Stimulated activated CD8-positive, alpha-beta memory T cell treated with anti-CD3 and anti-CD28 coated beads, Interleukin-2, amount 100 ng/mL, for 48 hours (primary cell): ENCODE measurements at regions not wholly inside any gene's neighbourhood (a gene's known extent, or its start where the extent isn't known, plus 50 kb on each side); places are given as distances from the start of the nearest gene placed in this dataset.

Experiments
- DNase-seq, 2 donors: peaks; one replicate each; pipeline ENCODE4 v3.0.0-alpha.2; 2020; ENCODE audit warnings: low read depth in 2 of 2

DNA sequence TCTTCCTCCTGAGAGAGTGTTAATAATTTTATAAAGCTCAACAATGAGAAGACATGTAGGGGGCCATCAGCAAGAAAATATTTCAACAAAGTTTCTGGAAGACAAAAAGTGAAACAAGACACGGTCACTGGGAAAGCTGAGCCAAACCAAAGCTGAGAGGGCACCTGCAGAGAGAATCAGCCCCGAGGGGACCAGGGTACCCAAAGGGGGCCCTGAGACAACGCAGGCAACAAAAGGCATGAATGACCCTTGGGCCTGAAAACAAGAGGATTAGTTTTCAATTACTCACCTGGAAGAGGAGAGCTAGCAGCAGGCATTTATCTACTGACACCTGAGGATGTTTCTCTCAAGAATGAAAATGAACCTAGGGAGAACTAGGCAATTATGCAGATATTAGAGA is 461.2 kb upstream of the MGMT start:
- DNase-seq, result no peak

DNA sequence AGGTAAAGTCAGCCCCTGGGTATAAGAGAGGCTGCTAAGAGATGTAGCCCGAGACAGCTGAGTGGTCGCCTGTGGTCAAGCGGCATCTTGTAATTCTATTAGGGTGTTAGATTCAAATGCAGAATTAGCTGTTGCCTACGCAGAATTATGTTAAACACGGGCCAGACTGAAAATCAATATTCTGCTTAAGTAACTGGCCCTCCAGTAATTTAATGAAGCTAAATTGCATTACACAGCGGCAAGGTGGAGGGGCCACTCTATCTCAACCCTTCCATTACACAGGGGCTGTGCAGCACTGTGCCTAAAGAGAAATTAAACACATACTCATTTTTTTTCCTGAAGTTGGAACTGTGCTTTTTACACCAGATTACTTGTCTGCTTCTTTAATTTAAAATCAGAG is 448.5 kb upstream of the MGMT start:
- no peak for DNase-seq

DNA sequence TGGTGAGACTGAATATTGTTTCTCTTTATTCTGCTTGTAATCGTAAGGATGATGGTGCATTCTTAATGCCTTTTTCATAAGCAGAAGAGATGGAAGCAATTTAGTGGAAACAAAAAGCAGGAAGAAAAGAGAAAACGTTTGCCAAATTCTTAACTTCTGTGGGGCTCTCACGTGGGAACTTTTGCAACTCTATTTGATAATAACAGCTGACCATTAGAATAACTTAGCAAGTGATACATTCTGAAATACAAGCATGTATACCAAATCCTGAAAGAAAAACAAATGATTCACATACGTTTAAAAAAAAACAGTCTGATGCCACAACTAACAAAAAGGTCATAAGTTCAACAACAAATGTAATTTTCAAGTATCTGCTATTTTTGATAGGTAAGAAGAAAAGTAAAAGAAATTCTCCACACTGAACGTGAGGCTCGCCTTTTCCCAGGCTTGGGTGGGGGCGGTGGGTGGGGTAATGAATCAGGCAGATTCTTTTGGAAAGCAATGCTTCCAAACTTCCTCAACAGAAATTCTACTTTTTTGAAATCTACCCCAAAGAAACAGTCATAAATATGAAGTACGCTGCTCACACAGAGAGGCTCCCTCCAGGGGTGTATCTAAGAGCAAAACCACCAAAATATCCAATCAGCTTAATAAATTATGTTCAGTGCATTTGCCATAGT is 446.2 kb upstream of the MGMT start:
- DNase-seq, result no peak

DNA sequence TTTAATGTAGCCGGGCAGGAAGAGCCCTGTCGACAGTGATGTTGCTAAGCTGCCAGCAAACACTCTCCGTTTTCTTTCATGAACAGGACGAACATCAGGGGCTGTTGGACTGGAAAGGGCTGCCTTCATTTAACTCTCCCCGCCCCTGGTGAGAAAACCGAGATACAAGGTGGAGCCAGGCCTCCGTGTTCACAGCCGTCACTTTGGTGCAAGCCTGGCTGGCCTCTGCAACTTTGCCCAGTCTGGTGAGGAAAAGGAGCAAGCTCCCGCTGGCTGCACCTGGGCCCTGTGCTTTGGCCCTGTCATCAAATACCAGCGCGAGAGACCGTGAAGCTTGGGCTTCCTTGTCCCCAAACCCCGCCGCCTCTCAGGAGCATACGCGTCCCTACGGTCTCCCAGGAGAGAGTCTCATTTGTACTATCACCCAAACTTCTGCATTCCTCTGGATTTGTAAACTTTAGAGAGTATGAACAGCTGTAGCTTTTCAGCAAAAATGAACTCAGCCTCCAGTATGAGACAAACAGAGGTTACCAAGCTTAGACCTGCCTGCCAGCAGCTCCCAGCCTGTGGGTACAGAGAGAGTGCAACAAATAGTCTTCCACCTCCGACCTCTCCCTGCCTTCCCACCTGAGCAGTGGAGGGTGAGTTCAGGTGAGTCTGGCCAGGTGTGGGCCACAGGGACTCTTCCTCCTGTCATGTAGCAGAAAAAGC is 445.3 kb upstream of the MGMT start:
- no peak for DNase-seq

DNA sequence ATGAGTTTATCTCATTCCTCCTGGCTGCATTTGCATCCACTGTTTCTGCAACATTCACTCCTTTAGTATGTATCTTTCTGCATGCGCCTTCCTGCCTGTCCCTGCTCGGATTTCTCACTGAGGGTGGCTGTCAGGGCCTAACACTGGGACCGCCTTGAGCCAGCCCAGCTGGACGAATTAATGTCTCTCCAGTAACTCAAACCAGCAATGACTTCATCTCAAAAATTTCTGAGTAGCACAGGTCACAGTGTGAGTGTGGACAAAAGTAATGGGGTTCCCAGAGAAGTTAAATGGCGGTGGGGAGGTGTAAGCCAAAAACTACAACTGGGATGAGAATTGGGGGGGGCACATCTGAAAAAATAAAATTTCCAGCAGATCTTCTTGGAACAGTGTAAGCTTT is 444.0 kb upstream of the MGMT start:
- no peak for DNase-seq

DNA sequence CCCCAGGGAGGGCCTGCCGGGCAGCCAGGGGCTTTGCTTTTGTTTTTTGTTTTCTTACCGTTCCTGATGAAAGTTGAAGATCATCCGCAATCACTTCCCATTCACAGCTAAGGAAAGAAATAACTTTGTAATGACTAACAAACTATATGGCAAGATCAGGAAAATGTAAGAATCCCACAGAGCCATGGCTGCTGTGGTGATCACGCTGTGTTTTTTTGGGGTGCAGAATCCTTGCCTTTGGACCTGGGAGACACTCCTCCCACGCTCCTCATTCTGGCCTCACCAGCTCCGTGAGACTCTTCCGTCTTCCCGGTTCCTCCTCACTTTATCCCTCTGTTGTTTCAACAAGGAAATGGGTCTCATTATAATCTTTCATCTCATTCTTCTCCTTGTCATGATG is 443.0 kb upstream of the MGMT start:
- no peak for DNase-seq

DNA sequence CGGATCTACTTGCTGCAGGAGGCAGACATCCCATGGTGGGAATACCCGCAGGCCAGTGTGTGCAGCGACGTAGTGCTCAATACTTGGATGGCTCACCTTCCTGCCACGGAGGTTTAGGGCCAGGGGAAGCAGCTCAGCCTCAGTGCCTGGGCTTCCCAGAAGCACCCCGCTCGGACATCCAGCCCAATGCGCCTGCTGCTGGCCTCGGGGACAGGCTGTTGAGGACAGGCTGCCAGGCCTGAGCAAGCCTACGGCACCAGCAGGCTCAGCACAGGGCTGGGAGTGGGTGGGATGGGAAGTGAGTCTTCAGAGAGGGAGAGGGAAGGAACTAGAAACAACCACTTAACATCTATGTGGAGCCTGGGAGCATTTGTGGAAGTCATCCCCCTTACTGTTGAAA is 441.3 kb upstream of the MGMT start:
- DNase-seq, result no peak

DNA sequence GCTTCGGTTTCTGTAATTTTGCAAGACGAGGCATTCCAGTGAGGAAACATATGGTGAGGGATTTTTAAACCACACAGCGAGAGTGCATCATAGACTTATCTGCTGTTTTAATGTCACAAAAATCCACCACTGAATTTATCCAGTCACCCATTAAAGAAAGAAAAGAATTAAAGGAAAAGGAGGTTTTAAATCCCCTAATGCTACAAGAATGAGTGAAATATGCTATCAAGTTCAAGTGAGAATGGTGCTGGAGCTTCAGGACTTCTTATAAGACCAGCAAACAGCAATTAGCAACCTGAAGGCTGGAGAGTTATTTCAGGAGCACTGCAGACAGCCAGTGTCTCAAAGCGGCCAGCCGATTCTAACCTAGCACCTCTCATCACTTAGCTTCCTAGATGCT is 439.1 kb upstream of the MGMT start:
- DNase-seq, result no peak

DNA sequence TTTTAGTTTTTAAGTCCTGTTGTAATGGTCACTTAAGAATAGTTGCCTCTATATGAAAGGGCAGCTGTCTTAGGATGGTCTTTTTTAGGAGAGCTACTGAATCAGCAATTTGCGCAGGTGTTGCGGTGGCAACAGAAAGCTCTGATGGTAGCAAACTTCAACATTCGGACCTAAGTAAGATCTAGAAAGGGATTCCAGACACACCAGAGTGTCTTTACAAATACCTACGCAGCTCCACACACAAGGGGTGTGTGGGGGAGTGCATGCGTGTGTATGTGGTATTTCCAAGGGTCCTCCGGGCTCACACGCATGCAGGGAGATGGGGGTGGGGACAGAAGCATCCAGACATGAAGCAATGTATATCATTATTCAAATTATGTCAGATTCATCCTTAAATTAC is 438.6 kb upstream of the MGMT start:
- no peak for DNase-seq

DNA sequence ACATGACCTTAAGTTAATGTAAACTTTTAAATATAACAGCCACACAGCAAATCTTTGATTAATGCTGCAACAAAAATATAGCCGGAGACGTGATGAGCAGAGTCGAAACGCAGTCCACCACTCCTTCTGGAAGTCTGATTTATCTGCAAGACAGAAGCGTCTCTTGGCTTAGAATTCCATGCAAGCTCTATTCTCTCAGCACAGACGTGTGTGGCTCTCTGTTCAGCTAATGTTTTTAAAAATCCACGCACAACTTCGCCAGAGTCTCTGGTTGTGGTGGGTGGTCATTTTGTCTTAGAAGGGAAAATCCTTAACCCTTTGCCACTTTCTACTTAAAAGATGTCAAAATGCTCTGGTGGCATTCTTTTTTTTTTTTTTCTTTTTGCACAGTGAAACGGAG is 438.0 kb upstream of the MGMT start:
- no peak for DNase-seq

DNA sequence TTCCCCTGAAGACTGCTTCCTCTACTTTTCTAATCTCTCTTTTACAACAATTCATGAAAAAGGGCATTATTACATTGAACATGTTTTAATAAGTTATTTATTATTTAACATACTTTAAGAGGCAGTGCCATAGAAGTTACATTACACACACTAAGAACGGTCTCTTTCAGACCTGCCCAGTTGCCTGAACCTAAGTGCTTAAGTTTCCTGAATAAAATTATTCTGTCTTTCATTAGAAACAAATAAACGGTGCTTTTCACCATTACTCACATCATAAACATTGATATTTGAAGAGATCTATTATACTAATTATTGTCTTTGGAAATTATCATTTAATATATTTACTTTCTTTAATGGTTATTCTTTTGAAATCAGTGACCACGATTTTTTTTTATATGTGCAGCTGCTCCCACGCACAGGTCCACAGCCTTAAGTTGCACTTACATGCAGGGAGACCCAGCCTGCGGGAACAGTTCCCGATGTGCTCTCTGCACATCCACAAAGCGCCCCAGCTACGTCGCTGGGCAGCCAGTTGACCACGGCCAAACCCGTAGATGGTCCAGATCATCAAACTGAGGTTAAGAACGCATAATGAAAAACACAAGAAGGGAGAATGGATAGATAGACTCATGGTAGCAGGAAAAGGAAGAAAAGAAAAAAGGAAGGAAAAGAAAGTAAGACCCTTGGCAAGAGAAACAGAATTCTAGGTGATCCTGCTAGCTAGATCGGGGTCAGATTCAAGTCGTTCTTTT is 437.0 kb upstream of the MGMT start:
- DNase-seq, result no peak

DNA sequence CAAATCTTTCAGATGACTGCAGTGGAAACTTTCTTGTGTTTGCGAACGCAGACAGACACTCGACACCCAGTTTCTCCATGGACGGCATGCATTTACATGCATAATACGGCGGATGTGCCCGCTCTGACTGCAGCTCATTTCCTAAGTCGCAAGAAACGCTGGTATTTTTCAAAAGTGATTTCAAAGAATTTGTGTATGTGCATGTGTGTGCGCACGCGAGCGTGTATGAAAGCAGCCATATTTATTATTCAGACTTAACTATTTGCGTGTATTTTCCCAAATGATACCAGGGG is 436.5 kb upstream of the MGMT start:
- DNase-seq, result no peak

DNA sequence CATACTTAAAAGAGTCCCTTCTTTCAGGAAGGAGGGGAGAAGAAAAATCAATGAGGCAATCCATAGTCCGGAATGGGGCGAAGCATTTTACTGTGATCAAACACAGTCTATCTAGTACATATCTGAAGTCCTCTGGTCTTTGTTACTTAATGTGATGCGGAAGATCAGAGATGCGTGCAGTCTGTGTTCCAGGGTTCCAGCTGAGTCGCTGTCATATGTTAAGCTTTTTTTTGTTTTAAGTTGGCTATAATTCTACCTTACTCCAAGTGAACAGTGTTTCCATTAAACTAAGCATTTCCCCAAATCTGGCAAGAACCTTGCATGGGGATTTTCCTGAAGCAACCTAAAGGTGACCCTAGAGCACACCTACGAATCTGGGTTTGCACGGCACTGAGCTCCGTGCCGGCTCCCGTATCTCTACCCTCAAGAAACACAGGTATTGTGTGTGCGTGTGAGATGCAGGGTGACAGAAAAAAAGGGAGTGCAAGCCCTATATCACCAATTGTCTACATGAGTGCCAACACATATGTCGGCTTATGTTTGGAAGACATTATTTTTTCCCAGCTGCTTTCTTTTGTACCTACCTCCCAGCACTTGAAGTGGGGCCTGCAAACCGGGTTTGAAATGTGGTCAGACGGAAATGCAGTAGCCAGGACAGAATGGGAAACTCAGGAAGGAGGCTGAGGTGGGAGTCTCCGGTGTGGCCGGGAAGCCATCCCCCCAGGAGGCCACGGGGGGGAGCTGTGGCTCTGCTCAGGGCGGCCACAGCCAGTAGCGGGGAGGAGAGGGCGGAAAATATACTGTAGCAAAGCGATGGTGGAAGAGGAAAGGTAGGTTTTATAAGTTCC is 435.8 kb upstream of the MGMT start:
- peak; percentile 36 to 48 for DNase-seq

DNA sequence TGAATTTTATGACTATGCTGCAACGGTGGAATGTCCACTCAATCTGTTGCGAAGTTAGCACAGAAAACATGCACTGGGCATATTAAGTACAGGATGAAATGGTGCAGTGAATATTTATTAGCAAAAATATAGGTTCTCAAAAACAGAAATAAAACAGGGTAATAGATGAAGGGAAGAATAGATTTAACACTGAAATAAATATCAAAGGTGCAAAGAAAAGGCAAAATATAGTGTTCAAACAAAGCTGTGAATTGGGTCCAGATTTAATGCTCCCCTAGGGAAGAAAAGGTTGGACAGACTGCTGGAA is 435.2 kb upstream of the MGMT start:
- no peak for DNase-seq

DNA sequence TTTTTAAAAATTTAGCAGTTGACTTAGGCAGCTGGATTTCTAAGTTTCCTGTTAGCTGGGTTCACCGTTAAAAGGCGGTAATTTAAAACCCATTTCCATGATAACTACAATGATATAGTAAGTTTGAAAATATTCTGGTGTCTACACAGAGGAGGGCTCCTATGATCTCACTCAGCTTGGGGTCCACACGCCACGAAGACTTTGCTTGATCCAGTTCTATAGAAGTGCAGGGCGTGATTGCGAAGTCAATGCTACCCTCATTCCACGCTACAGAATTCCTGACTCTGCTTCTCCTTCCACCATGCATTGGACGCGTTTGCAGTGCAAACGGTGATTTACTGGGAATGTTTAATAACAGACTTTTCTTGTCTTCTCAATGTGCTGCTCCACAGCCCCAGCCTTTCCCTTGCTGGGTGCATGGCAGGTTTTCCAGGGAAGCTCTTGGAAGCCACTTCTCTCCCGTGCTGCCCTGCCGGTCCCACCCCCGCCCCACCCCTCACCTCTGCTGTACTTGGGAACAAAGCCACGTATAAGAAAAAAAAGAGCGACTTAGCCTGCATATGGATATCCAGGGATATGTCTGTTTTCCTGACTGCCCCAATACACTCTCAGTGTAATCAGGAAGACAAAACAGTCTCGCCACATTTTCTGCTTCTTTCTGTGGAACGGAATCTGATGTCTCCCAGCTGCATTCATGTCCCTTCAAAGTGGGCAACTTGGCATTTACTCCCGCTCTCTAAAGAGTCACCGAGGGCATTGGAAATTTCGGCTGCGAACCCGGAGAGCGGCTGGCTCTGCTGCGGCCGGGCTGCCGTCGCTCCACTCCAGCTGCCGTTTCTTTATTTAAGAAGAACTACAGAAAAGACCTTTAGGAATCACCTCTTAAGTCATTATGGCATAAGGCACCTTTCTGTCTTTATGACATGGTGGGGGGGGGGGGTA is 434.4 kb upstream of the MGMT start:
- no peak for DNase-seq

DNA sequence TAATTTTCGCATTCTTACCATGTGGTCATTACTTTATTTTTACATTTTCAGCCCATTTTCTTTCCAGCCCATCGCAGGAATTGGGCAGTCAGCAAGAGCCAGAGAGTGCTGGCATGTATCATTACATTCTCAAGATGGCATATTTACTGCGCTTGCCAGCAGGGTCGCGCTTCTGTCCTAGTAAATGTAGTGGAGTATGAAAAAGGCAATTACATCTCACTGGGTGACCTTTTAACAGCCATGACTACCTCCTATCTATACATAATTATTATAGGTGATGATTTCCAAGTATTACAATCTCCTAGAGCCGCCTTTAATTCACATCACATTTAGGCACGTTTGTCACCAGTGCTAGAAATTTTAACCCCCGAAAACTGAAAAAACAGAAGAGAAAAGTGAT is 433.7 kb upstream of the MGMT start:
- DNase-seq, result no peak

DNA sequence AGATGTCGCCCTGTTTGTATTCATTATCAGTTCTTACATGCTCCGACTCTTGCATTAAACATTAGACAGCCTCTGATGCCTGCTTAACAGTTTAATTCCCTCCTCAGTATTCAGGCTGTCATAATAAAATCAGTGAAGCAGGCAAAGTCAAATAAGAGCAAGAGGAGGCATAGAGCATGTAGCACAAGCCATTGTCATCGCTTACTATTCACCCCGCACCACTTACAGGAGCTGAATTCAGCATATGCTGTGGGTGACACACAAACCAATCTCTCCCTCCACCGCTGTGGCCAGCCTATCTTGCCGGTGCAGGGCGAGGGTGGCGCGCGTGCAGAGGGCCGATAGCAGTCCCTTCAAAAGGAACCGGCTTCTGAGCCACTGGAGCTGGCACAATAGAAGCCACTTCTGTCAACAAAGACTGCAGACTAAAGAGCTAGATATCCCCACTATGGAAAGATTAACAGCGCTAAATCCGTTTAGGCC is 433.2 kb upstream of the MGMT start:
- no peak for DNase-seq

DNA sequence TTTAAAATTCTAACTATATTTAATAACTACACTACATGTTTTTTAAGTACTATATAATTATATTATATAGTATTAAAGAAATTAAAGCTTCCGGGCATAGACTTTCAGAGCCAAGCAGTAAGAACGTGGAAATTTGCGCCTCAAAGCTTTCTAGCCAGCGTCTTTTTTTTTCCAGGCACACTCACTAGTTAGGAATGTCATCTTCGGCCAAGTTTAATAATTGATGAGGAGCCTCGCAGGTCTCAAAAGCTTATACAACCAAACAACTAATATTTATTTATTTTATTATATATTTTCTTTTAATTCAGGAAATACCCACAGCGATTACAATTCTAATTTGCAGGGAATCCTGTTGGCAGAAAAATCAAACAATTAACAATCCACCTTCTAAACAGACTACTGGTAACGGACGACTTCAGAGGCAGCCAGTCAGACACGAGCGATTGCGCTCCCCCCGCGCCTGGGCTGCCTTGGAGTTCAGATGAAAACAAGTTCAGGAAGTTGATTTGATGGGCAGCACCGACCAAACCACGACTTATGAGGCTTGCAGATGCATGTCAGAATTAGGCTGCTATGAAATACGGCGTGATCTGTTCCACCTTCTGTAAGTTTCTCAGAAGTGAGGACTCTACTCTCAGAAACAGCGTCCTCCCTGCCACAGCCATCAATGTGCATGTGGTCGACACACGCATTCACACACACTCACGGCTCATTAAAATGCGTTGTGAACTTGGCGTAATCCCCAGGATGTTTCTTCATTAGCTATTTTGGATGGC is 431.8 kb upstream of the MGMT start:
- DNase-seq, result peak in 1 of 2 donors; percentile 28

DNA sequence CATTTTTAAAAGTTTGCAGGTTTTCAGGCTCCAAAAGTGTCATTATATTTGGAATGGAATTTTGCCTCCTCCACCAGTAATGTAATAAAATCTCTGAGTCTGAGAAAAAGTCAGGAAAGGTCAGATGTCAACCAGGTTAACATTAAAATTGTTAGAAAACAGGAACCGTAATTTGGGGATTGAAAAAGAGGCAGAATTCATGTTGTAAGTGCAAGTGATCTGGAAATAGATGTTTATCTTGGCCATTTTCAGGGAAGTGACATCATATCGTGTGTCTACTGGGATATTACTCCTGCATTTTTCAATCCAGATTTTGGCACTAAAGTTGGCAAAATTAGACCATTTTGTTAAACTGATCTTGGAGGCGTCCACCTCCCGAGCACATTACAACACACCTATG is 428.5 kb upstream of the MGMT start:
- DNase-seq, result no peak
